GM23248 (cell line): ENCODE measurements at regions not wholly inside any gene's neighbourhood (a gene's known extent, or its start where the extent isn't known, plus 50 kb on each side); places are given as distances from the start of the nearest gene placed in this dataset.

Source experiments
- EZH2 ChIP-seq: fragments of 200-600 bp; sonication (generic); IDR thresholded peaks from 2 replicates; pipeline ENCODE4 v1.6.1; 2018; ENCODE audit warnings: antibody characterized with exemption, mild to moderate bottlenecking; ENCODE audit not compliant: insufficient read depth, poor library complexity, severe bottlenecking
- EZH2phosphoT487 ChIP-seq: fragments of 200-600 bp; sonication (generic); IDR thresholded peaks from 2 replicates; pipeline ENCODE4 v1.6.1; 2018; ENCODE audit warnings: antibody characterized with exemption, moderate library complexity, mild to moderate bottlenecking, low read depth; ENCODE audit not compliant: insufficient read depth

DNA sequence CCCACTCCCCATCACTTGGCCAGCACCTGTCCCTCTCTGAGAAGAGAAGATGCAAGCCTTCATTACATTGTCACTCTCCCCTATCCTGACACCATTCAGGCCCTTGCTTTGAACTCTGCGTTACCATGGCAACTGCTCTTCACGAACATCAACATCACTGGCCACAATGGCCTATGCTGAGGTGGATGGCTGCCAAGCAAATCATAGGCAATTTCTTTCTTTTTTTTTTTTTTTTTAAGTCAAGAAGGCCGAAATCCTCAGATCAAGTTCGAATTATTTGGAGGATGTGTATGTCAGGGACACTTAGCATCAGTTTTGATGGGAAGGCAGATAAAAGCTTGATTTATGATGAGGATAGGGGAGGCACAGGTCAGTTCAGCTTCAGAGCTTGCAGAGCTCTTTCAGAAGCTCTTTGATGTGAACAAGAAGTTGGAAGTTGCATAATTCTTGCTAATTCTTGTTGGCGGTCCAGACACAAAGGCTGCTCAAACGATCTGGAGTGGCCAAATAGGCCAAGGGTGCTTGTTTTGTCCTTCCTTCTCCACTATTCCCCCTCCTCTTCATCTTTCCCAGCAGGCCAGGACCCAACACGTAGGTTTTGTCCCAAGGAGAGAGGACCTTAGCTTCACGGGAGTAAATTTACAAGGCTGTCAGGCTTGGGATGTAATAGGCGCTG lies 179.9 kb upstream of the NPVF start:
- TF ChIP-seq EZH2 = no peak
- no peak for TF ChIP-seq EZH2phosphoT487
